B cell (primary cell): ENCODE measurements at regions not wholly inside any gene's neighbourhood (a gene's known extent, or its start where the extent isn't known, plus 50 kb on each side); places are given as distances from the start of the nearest gene placed in this dataset.

Experiments used
- CTCF ChIP-seq: fragments of 200-600 bp; IDR thresholded peaks from one replicate; pipeline ENCODE4 v1.8.0; 2022; ENCODE audit warnings: antibody characterized with exemption, mild to moderate bottlenecking
- EZH2 ChIP-seq: IDR thresholded peaks from 2 replicates; pipeline ENCODE4 v1.6.1; 2012; ENCODE audit warnings: borderline replicate concordance, low read depth, mild to moderate bottlenecking, moderate library complexity, low read length; ENCODE audit not compliant: insufficient read depth, poor library complexity, severe bottlenecking

GRCh38 chr9:89667726-89668125, 62.9 kb downstream of the GADD45G start:
- no peak for TF ChIP-seq EZH2
- TF ChIP-seq CTCF: no peak
